PC-3 (cell line): ENCODE measurements at regions not wholly inside any gene's neighbourhood (a gene's known extent, or its start where the extent isn't known, plus 50 kb on each side); places are given as distances from the start of the nearest gene placed in this dataset.

Source experiments
- CTCF ChIP-seq: fragments of 300-600 bp; sonication (generic); conservative IDR thresholded peaks from 2 replicates; pipeline ENCODE4 v1.5.1; 2017; ENCODE audit warnings: antibody characterized with exemption, low read depth, mild to moderate bottlenecking, low read length
- EZH2 ChIP-seq: fragments of 300-600 bp; sonication (generic); IDR thresholded peaks from one replicate; pipeline ENCODE4 v1.6.1; 2017; ENCODE audit warnings: antibody characterized with exemption, mild to moderate bottlenecking, low read length; ENCODE audit not compliant: unreplicated experiment

GRCh38 chr7:35422715-35423114 lies 168.8 kb upstream of the TBX20 start:
- no peak for TF ChIP-seq EZH2
- TF ChIP-seq CTCF, result no peak
